ENCODE measurements at regions not wholly inside any gene's neighbourhood (a gene's known extent, or its start where the extent isn't known, plus 50 kb on each side); places are given as distances from the start of the nearest gene placed in this dataset.

- Histone ChIP-seq H4K20me1 (ENCODE audit: insufficient read depth) (no peaks in the 10 kb centered on the region), H3K4me3 (no peak overlapping the region), H3K27me3 (ENCODE audit: insufficient read depth, low read depth) (no peaks in the 10 kb centered on the region), H3K79me2 (ENCODE audit: low read depth) (no peaks in the 10 kb centered on the region), H3K4me1 (replicated peaks; ENCODE audit: insufficient read depth) (no peaks in the 10 kb centered on the region), H2AFZ (no peak overlapping the region), H3K4me2 (no peak overlapping the region), H3K9me3 (ENCODE audit: insufficient read depth, low read depth) (no peaks in the 10 kb centered on the region), H3F3A (ENCODE audit: insufficient read depth, low read depth) (no peaks in the 10 kb centered on the region), H3K9me2 (ENCODE audit: insufficient read depth) (no peaks in the 10 kb centered on the region), H3K36me3 (ENCODE audit: low read depth) (no peaks in the 10 kb centered on the region), H3K27ac (no peak overlapping the region)
- CTCF ChIA-PET: no interaction called here
- intact Hi-C loops (cut with micrococcal nuclease; ENCODE audit: unreplicated experiment): no loop called here
- no peak for DNase-seq
- no TSS peak for BruUV-seq (replicated peaks)
- POLR2A ChIA-PET (ENCODE audit: unreplicated experiment): no interaction called here
- TF ChIP-seq EZH2 (IDR thresholded peaks at IDR 0.05; ENCODE audit: low read depth) (no peak), CTCF (conservative IDR thresholded peaks at IDR 0.05) (no peak)
Observed at GRCh38 chr4:13840502-13841190, 213.1 kb upstream of the BOD1L1 start.

- no peak for TF ChIP-seq CTCF (conservative IDR thresholded peaks at IDR 0.05)
- no peak for TF ChIP-seq EZH2 (IDR thresholded peaks at IDR 0.05; ENCODE audit: low read depth)
- Histone ChIP-seq H3K4me1 (replicated peaks; ENCODE audit: insufficient read depth) (no peaks in the 10 kb centered on the region), H3K9me2 (ENCODE audit: insufficient read depth) (no peaks in the 10 kb centered on the region), H3F3A (ENCODE audit: insufficient read depth, low read depth) (no peaks in the 10 kb centered on the region), H3K9me3 (ENCODE audit: insufficient read depth, low read depth) (no peaks in the 10 kb centered on the region), H3K27ac (no peak overlapping the region), H3K4me3 (no peak overlapping the region), H4K20me1 (ENCODE audit: insufficient read depth) (no peaks in the 10 kb centered on the region), H2AFZ (no peak overlapping the region), H3K27me3 (ENCODE audit: insufficient read depth, low read depth) (no peaks in the 10 kb centered on the region), H3K79me2 (ENCODE audit: low read depth) (no peaks in the 10 kb centered on the region), H3K4me2 (no peak overlapping the region), H3K36me3 (ENCODE audit: low read depth) (no peaks in the 10 kb centered on the region)
- CTCF ChIA-PET: no interaction called here
- no peak for DNase-seq
- intact Hi-C loops (cut with micrococcal nuclease; ENCODE audit: unreplicated experiment): no loop called here
- BruUV-seq (replicated peaks): no TSS peak
- POLR2A ChIA-PET (ENCODE audit: unreplicated experiment): no interaction called here
Observed at GRCh38 chr4:13844740-13845139, 217.2 kb upstream of the BOD1L1 start.

- H3K4me1 ChIP-seq (replicated peaks; ENCODE audit: insufficient read depth): no peaks in the 10 kb centered on the region
- H3K9me3 ChIP-seq (ENCODE audit: insufficient read depth, low read depth): no peaks in the 10 kb centered on the region
- no peak overlapping the region for H2AFZ ChIP-seq
- H3K79me2 ChIP-seq (ENCODE audit: low read depth): no peaks in the 10 kb centered on the region
- H3K4me3 ChIP-seq: no peak overlapping the region
- ChIA-PET POLR2A (ENCODE audit: unreplicated experiment) (interaction anchor here (0.6 kb wide), 1 partner anchor 71 kb away, joined by 5 read pairs; no protein-coding TSS in a partner anchor), CTCF (no interaction called here)
- intact Hi-C loops (cut with micrococcal nuclease; ENCODE audit: unreplicated experiment): no loop called here
- no peak overlapping the region for H3K27ac ChIP-seq
- H4K20me1 ChIP-seq (ENCODE audit: insufficient read depth): no peaks in the 10 kb centered on the region
- no peak overlapping the region for H3K4me2 ChIP-seq
- no TSS peak for BruUV-seq (replicated peaks)
- no peaks in the 10 kb centered on the region for H3F3A ChIP-seq (ENCODE audit: insufficient read depth, low read depth)
- no peaks in the 10 kb centered on the region for H3K9me2 ChIP-seq (ENCODE audit: insufficient read depth)
- H3K27me3 ChIP-seq (ENCODE audit: insufficient read depth, low read depth): no peaks in the 10 kb centered on the region
- TF ChIP-seq EZH2 (IDR thresholded peaks at IDR 0.05; ENCODE audit: low read depth) (no peak), CTCF (conservative IDR thresholded peaks at IDR 0.05) (no peak)
- no peak for DNase-seq
- H3K36me3 ChIP-seq (ENCODE audit: low read depth): no peaks in the 10 kb centered on the region
Observed at GRCh38 chr4:13849778-13850177, 222.3 kb upstream of the BOD1L1 start.
